Colonic mucosa (tissue), 4 donors: ENCODE measurements at regions not wholly inside any gene's neighbourhood (a gene's known extent, or its start where the extent isn't known, plus 50 kb on each side); places are given as distances from the start of the nearest gene placed in this dataset.

Experiments used
- DNase-seq: peaks from one replicate; pipeline ENCODE4 v3.0.0-alpha.2; 2020
- H3K27ac ChIP-seq: fragments of 200-600 bp; one replicate; pipeline ENCODE4 v1.8.0; 2021
- H3K27me3 ChIP-seq: fragments of 200-600 bp; one replicate; pipeline ENCODE4 v1.8.0; 2021
- H3K36me3 ChIP-seq: fragments of 200-600 bp; one replicate; pipeline ENCODE4 v1.8.0; 2021
- H3K4me1 ChIP-seq: fragments of 200-600 bp; one replicate; pipeline ENCODE4 v1.8.0; 2021; ENCODE audit warnings: mild to moderate bottlenecking
- H3K4me3 ChIP-seq: fragments of 200-600 bp; one replicate; pipeline ENCODE4 v1.8.0; 2021
- H3K9ac ChIP-seq, 2 donors: one replicate each; pipeline ENCODE4 v1.7.0; 2013; ENCODE audit warnings: control low read depth in 2 of 2, low read depth in 2 of 2, low read length in 2 of 2
- H3K9me3 ChIP-seq: fragments of 200-600 bp; one replicate; pipeline ENCODE4 v1.8.0; 2021
- CTCF ChIP-seq: fragments of 200-600 bp; IDR thresholded peaks from one replicate; pipeline ENCODE4 v1.8.0; 2022; ENCODE audit warnings: antibody characterized with exemption, mild to moderate bottlenecking
- intact Hi-C: fragments of 100-400 bp; cut with DNase I; formaldehyde crosslinking; loops from one replicate; pipeline ENCODE4 v1.14.1; 2022
- donor health status: healthy.
- donor health status: DM: no; HTN: no; CAD: no.
- donor health status: DM: no; HTN: no; CAD: no.

DNA sequence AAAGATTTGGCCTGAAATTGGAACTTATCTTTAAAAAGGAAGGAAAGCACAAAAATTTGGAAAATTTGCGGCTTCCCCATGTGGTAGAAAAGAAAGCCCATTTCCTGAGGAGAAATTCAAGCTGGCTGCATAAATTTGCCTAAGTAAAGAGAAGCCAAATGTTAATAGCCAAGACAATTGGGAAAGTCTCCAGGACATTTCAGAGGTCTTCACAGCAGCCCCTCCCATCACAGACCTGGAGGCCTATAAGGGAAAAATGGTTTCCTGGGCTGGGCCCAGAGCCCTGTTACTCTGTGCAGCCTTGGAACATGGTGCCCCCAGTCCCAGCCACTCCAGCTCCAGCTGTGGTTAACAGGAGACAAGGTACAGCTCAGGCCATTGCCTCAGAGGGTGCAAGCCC, 736.5 kb downstream of the HACE1 start:
- Histone ChIP-seq H3K27ac (no peak overlapping the region), H3K9ac (no peak overlapping the region), H3K4me1 (no peaks in the 10 kb centered on the region), H3K27me3 (no peaks in the 10 kb centered on the region), H3K4me3 (no peak overlapping the region), H3K9me3 (no peaks in the 10 kb centered on the region), H3K36me3 (no peaks in the 10 kb centered on the region)
- intact Hi-C loops, result no loop called here
- no peak for TF ChIP-seq CTCF
- DNase-seq, result no peak

DNA sequence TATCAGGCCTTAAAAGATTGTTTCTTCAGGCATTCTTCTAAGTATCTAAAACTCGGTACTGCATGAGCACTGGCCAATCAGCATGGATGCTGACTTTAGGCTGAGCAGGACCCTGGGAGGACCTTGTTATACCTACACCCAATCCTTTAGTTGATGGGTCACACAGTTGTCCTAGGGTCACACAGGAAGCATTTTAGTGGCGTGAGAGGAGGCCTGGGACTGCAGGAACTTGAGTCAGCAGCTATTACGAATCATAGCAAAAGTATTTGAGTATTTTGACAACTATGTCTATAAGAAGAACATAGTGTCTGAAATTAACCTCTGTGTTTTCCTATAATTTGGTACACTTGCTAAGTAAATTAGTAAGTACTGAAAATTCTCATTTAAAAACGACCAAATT, 741.4 kb downstream of the HACE1 start:
- Histone ChIP-seq H3K27me3 (no peaks in the 10 kb centered on the region), H3K27ac (no peak overlapping the region), H3K4me1 (no peaks in the 10 kb centered on the region), H3K4me3 (no peak overlapping the region), H3K36me3 (no peaks in the 10 kb centered on the region), H3K9ac (no peak overlapping the region), H3K9me3 (no peaks in the 10 kb centered on the region)
- intact Hi-C loops, result no loop called here
- TF ChIP-seq CTCF, result no peak
- DNase-seq, result no peak

DNA sequence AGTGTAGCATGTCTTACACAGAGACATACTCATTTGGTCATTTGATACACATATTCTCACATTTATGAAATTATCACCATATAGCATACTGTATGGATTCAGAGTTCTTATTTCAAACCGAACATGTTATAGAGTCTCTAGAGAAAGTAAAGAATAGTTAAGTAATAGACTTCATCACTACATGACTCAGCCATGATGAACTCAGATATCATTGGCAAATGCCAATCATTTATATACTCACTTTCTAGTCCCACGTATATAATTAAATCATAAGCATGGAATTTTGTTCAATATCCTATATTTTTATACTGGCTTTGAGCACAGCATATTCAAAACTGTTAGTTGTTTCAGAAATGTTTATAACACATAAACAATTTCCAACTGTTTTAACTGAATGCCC, 749.9 kb downstream of the HACE1 start:
- no peaks in the 10 kb centered on the region for H3K27me3 ChIP-seq
- H3K27ac ChIP-seq, result no peak overlapping the region
- intact Hi-C loops, result no loop called here
- H3K4me1 ChIP-seq, result no peaks in the 10 kb centered on the region
- no peak for DNase-seq
- no peaks in the 10 kb centered on the region for H3K36me3 ChIP-seq
- H3K4me3 ChIP-seq, result no peak overlapping the region
- H3K9me3 ChIP-seq, result no peaks in the 10 kb centered on the region
- H3K9ac ChIP-seq, result no peak overlapping the region
- no peak for TF ChIP-seq CTCF

- no peaks in the 10 kb centered on the region for H3K36me3 ChIP-seq
- DNase-seq, result no peak
- no peak for TF ChIP-seq CTCF
- no peak overlapping the region for H3K27ac ChIP-seq
- no peaks in the 10 kb centered on the region for H3K4me1 ChIP-seq
- intact Hi-C loops, result no loop called here
- H3K27me3 ChIP-seq, result no peaks in the 10 kb centered on the region
- H3K9me3 ChIP-seq, result no peaks in the 10 kb centered on the region
- H3K4me3 ChIP-seq, result no peak overlapping the region
- H3K9ac ChIP-seq, result no peak overlapping the region
Measured at GRCh38 chr6:104108634-104109033, 751.1 kb downstream of the HACE1 start.

DNA sequence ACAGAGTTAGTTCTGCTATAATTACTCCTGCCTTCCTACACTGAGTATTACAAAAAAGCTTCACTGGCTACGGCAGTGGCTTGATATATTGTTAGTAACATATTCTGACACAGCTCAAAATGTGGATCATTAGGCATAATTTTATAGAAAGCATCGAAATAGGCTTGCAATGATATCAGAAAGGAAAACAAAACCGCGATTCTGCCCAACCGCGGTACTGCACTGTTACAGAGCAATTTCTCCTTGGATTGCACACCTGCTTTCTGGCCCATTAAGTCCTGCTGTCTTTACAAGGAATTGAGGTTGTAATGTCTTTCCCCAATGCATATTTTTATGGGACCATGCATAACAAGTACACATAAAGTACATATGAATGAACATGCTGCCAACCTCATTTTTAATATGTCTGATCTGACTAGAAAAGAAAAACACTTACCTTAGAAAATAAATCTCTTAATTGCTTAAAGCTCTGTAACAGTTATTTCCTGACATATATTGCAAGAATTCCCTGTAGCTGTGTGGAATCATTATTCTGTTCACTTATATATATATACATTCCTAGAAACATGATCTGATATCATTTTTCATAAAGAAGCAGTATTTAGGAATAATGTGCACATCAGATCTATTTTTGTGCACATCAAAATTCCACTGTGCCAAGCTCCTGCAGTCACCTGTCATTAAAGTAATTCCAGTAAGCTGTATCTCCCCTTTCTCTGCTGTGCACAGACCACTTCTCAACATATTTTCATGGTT, 763.9 kb downstream of the HACE1 start:
- Histone ChIP-seq H3K27ac (no peak overlapping the region), H3K9me3 (no peaks in the 10 kb centered on the region), H3K4me3 (no peak overlapping the region), H3K4me1 (no peaks in the 10 kb centered on the region), H3K36me3 (no peaks in the 10 kb centered on the region), H3K27me3 (no peaks in the 10 kb centered on the region), H3K9ac (no peak overlapping the region)
- DNase-seq, result no peak
- intact Hi-C loops, result no loop called here
- TF ChIP-seq CTCF, result no peak
